ENCODE measurements at regions not wholly inside any gene's neighbourhood (a gene's known extent, or its start where the extent isn't known, plus 50 kb on each side); places are given as distances from the start of the nearest gene placed in this dataset.

DNA sequence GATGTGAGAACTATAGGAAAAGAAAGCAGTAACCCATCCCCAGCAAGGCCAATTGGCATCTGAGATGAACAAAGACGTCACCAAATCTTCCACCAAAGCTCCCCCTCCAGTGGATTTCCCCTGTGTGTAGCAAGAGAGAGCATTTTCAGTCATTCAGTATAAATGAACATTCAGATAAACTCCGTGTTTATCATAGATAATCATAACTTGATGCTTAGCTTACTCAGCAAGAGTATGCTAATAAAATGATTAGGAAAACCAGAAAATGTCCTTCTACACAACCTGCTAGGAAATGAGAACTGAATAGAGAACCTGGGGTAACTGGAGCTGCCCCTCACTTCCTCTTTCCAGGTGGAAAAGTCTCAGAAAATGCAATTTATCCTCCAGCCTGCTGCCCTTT, 198.0 kb upstream of the CCDC150 start:
- ChIA-PET CTCF (interaction anchor here (0.8 to 2.9 kb wide), 6 partner anchors 9 to 144 kb away, joined by 3 to 22 read pairs (median 5); no protein-coding TSS in a partner anchor), POLR2A (interaction anchor here (0.6 kb wide), 1 partner anchor 289 kb away, joined by 3 read pairs; no protein-coding TSS in a partner anchor)
- TF ChIP-seq, protein P1, sequence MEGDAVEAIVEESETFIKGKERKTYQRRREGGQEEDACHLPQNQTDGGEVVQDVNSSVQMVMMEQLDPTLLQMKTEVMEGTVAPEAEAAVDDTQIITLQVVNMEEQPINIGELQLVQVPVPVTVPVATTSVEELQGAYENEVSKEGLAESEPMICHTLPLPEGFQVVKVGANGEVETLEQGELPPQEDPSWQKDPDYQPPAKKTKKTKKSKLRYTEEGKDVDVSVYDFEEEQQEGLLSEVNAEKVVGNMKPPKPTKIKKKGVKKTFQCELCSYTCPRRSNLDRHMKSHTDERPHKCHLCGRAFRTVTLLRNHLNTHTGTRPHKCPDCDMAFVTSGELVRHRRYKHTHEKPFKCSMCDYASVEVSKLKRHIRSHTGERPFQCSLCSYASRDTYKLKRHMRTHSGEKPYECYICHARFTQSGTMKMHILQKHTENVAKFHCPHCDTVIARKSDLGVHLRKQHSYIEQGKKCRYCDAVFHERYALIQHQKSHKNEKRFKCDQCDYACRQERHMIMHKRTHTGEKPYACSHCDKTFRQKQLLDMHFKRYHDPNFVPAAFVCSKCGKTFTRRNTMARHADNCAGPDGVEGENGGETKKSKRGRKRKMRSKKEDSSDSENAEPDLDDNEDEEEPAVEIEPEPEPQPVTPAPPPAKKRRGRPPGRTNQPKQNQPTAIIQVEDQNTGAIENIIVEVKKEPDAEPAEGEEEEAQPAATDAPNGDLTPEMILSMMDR (IDR thresholded peaks at IDR 0.05; ENCODE audit: control extremely low read depth, extremely low read depth, low read depth, missing control alignments): no peak
- peak; percentile 42 for DNase-seq (ENCODE audit: extremely low spot score)

DNA sequence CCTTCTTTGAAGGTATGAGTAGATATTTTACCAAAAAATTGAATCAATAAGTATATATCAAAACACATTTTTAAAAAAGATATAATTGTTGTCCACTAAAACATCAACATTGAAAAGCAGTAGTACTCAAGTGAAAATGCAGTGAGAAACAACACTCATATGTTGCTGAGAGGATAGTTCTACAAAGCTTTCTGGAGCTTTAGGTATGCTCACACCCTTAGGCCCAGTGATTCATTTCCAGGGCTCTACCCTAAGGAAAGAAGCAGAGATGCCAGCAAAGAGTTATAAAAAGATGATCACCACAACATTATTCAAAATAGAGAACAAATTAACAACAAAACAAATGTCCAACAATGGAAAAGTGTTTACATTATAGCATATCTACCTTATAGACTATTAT, 197.3 kb upstream of the CCDC150 start:
- TF ChIP-seq, protein P1 (IDR thresholded peaks at IDR 0.05; ENCODE audit: control extremely low read depth, extremely low read depth, low read depth, missing control alignments): no peak
- no peak for DNase-seq (ENCODE audit: extremely low spot score)
- POLR2A ChIA-PET: no interaction called here
- CTCF ChIA-PET: interaction anchor here (0.8 to 2.9 kb wide), 5 partner anchors 10 to 144 kb away, joined by 3 to 22 read pairs (median 5); no protein-coding TSS in a partner anchor

DNA sequence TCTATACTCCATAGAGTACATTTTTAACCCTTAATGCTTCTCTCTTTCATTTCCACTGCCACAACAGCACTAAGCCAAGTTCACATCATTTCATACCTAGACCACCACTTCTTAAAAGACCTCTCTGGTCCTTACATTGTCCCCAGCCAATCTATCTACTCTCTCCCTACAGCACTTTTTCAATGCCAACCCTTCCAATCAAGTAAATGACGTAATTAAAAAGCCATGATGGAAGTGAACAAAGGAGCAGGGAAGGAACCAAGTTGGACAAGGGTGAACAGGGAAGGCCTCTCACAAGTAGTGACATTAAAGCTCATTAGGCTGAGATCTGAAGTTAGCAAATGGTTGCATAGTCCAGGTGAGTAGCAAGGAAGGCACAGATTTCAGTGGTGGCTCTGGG, 195.1 kb upstream of the CCDC150 start:
- POLR2A ChIA-PET: no interaction called here
- TF ChIP-seq, protein P1 (IDR thresholded peaks at IDR 0.05; ENCODE audit: control extremely low read depth, extremely low read depth, low read depth, missing control alignments): no peak
- CTCF ChIA-PET: interaction anchor here (1.0 to 2.3 kb wide), 9 partner anchors 9 to 147 kb away, joined by 3 to 19 read pairs (median 3); no protein-coding TSS in a partner anchor
- DNase-seq (ENCODE audit: extremely low spot score): no peak

DNA sequence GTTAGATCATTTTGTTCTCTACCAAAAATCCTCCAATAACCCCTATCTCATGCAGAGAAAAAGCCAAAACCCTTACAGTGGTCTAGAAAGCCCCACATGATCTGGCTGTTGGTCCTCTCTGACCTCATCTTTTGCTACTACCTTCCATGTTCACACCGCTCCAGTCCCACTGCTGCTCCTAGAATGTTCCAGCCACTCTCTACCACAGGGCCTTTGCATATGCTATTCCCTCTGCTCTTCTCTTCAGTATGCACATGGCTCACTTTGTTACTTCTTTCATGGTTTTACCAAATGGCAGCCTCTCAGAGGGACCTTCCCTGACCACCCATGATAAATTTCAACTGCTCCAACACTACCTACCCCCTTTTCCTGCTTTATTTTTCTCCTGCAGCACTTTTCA, 193.5 kb upstream of the CCDC150 start:
- POLR2A ChIA-PET: no interaction called here
- CTCF ChIA-PET: interaction anchor here (1.2 to 2.3 kb wide), 5 partner anchors 8 to 148 kb away, joined by 3 to 19 read pairs (median 4); no protein-coding TSS in a partner anchor
- DNase-seq (ENCODE audit: extremely low spot score): no peak
- TF ChIP-seq, protein P1 (IDR thresholded peaks at IDR 0.05; ENCODE audit: control extremely low read depth, extremely low read depth, low read depth, missing control alignments): no peak

DNA sequence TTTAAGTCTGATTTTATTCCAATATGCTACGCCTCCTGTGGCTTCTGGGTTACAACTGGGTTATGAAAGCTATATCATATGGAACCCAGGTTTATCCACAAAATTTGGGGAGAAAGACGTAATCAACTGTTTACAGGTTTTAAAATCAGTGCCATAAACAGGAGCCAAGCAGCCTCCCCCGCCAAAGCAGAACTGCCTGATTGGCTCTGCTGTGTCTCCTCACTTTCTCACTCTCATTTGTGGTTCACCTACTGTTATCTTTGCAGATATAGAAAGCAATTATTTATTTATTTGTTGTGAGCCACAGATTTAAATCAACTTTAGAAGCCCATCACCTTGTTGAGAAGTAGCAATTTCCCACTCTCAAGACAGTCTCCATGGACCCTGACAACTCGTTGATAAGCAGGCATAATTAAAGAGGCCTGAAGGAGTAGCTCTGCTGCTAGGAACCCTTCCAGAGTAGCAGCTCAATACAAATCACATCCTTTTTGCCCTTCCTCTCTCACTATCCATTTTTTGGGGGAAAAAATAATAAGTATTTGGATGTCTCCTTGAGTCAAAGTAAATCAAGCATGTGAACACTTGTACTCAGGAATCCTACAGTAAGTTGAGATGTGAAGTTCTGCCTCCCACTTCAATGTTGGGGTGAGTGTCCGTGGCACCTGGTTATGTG, 191.0 kb upstream of the CCDC150 start:
- ChIA-PET POLR2A (interaction anchor here (0.6 kb wide), 1 partner anchor 277 kb away, joined by 3 read pairs; the partner anchor contains the start of gene STK17B), CTCF (interaction anchor here (0.8 to 1.7 kb wide), 6 partner anchors 18 to 370 kb away, joined by 3 to 5 read pairs (median 4); no protein-coding TSS in a partner anchor)
- TF ChIP-seq, protein P1 (IDR thresholded peaks at IDR 0.05; ENCODE audit: control extremely low read depth, extremely low read depth, low read depth, missing control alignments): no peak
- no peak for DNase-seq (ENCODE audit: extremely low spot score)

DNA sequence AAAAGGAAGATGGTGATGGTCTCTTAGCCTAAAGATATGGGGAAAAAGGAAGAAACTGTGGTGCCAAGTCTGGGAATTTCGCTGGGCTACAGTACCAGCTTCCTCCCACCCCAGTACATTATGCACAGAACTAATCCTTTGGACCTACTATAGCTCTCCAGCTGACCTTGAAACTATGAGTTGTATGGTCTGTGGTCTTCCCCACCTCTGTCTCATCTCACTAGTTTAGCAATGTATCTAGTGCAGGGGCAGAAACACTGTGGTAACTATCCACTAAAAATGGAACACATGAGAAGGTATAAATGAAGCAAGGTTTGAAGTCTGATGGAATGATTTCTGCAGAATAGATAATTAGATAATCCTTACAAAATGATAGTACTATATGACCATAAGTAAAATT, 190.4 kb upstream of the CCDC150 start:
- ChIA-PET CTCF (interaction anchor here (0.8 to 1.7 kb wide), 5 partner anchors 19 to 370 kb away, joined by 3 to 5 read pairs (median 4); no protein-coding TSS in a partner anchor), POLR2A (no interaction called here)
- peak; percentile 18 for DNase-seq (ENCODE audit: extremely low spot score)
- TF ChIP-seq, protein P1 (IDR thresholded peaks at IDR 0.05; ENCODE audit: control extremely low read depth, extremely low read depth, low read depth, missing control alignments): no peak

All from GM10248 (cell line).